AG10803 (cell line): ENCODE measurements at regions not wholly inside any gene's neighbourhood (a gene's known extent, or its start where the extent isn't known, plus 50 kb on each side); places are given as distances from the start of the nearest gene placed in this dataset.
A peak's percentile ranks its signal among the peaks of the same experiment; 100 is the strongest.

Experiments used
- DNase-seq: peaks from one replicate; pipeline ENCODE4 v3.0.0; 2010; ENCODE audit warnings: low read depth
- H3K4me3 ChIP-seq: 2 replicates; pipeline ENCODE4 v1.5.1; 2011; ENCODE audit warnings: mild to moderate bottlenecking, low read length, control low read depth
- CTCF ChIP-seq: conservative IDR thresholded peaks from 2 replicates; pipeline ENCODE4 v1.5.1; 2011; ENCODE audit warnings: mild to moderate bottlenecking, low read length, control low read depth, inconsistent platforms

GRCh38 chr7:136342251-136342650 is 365.1 kb upstream of the MTPN start:
- peak; percentile 0 for DNase-seq
- no peak overlapping the region for H3K4me3 ChIP-seq
- TF ChIP-seq CTCF: no peak

- no peak overlapping the region for H3K4me3 ChIP-seq
- peak; percentile 4 for DNase-seq
- no peak for TF ChIP-seq CTCF
Observed at GRCh38 chr7:136339464-136339863, 362.3 kb upstream of the MTPN start.

GRCh38 chr7:136336932-136337331 is 359.8 kb upstream of the MTPN start:
- no peak for DNase-seq
- no peak for TF ChIP-seq CTCF

GRCh38 chr7:136333636-136334035 is 356.5 kb upstream of the MTPN start:
- TF ChIP-seq CTCF: no peak
- H3K4me3 ChIP-seq: no peak overlapping the region

More at GRCh38 chr7:136336932-136337331, 359.8 kb upstream of the MTPN start:
- H3K4me3 ChIP-seq: no peak overlapping the region

GRCh38 chr7:136326045-136326609 is 349.0 kb upstream of the MTPN start:
- no peak for TF ChIP-seq CTCF
- no peak for DNase-seq
- H3K4me3 ChIP-seq: no peak overlapping the region

More at GRCh38 chr7:136333636-136334035, 356.5 kb upstream of the MTPN start:
- DNase-seq: no peak

- TF ChIP-seq CTCF: no peak
- no peak overlapping the region for H3K4me3 ChIP-seq
- no peak for DNase-seq
Observed at GRCh38 chr7:136325578-136325977, 348.4 kb upstream of the MTPN start.

- no peak for TF ChIP-seq CTCF
- no peak overlapping the region for H3K4me3 ChIP-seq
- no peak for DNase-seq
Observed at GRCh38 chr7:136325027-136325426, 347.9 kb upstream of the MTPN start.
